Panc1 (cell line): ENCODE measurements at regions not wholly inside any gene's neighbourhood (a gene's known extent, or its start where the extent isn't known, plus 50 kb on each side); places are given as distances from the start of the nearest gene placed in this dataset.

Source experiments
- CTCF ChIP-seq: fragments of 450-650 bp; IDR thresholded peaks from 2 replicates; pipeline ENCODE4 v1.5.1; 2017; ENCODE audit warnings: mild to moderate bottlenecking
- POLR2AphosphoS5 ChIP-seq: IDR thresholded peaks from 2 replicates; pipeline ENCODE4 v1.6.1; 2012; ENCODE audit warnings: mild to moderate bottlenecking, low read depth, low read length, moderate library complexity
- REST ChIP-seq, 2 experiments: IDR thresholded peaks; 2 replicates each; pipeline ENCODE4 v1.6.1; 2011 to 2012; ENCODE audit warnings: low read depth in 2 of 2, control low read depth in 1 of 2, low read length in 1 of 2, mild to moderate bottlenecking in 1 of 2, moderate library complexity in 1 of 2; ENCODE audit not compliant: insufficient read depth in 1 of 2
- SIN3A ChIP-seq: IDR thresholded peaks from 2 replicates; pipeline ENCODE4 v1.6.1; 2012; ENCODE audit warnings: low read depth, mild to moderate bottlenecking, low read length, moderate library complexity, borderline replicate concordance; ENCODE audit not compliant: insufficient read depth
- TCF7L2 ChIP-seq: IDR thresholded peaks from 2 replicates; pipeline ENCODE4 v1.6.1; 2011; ENCODE audit warnings: mild to moderate bottlenecking, low read depth, low read length, inconsistent platforms

- TF ChIP-seq CTCF = no peak
- TF ChIP-seq REST (IDR thresholded peaks at IDR 0.05; ENCODE audit: insufficient read depth in 1 of 2, low read depth in 2 of 2, low read length in 1 of 2) = no peak
- TF ChIP-seq SIN3A = no peak
- TF ChIP-seq POLR2AphosphoS5 = no peak
- TF ChIP-seq TCF7L2 = no peak
Measured at GRCh38 chr5:169424279-169424655, 123.3 kb upstream of the SLIT3 start.
